Kidney epithelial cell (primary cell): ENCODE measurements at regions not wholly inside any gene's neighbourhood (a gene's known extent, or its start where the extent isn't known, plus 50 kb on each side); places are given as distances from the start of the nearest gene placed in this dataset.

ENCODE experiments used
- DNase-seq: peaks from one replicate; pipeline ENCODE4 v3.0.0-alpha.2; 2010; ENCODE audit warnings: low read depth
- H3K27me3 ChIP-seq: 2 replicates; pipeline ENCODE4 v1.6.0; 2011; ENCODE audit warnings: low read length; ENCODE audit not compliant: control insufficient read depth, insufficient read depth
- H3K36me3 ChIP-seq: 2 replicates; pipeline ENCODE4 v1.5.1; 2011; ENCODE audit warnings: low read length; ENCODE audit not compliant: control insufficient read depth, insufficient read depth
- H3K4me3 ChIP-seq: 2 replicates; pipeline ENCODE4 v1.5.1; 2011; ENCODE audit warnings: low read depth, mild to moderate bottlenecking, control low read depth, low read length
- TF ChIP-seq, protein P1 (sequence below): IDR thresholded peaks from 2 replicates; pipeline ENCODE4 v1.5.1; 2011; ENCODE audit warnings: mild to moderate bottlenecking, moderate library complexity, low read length, control low read depth, inconsistent platforms; ENCODE audit not compliant: insufficient read depth, poor library complexity, severe bottlenecking

DNA sequence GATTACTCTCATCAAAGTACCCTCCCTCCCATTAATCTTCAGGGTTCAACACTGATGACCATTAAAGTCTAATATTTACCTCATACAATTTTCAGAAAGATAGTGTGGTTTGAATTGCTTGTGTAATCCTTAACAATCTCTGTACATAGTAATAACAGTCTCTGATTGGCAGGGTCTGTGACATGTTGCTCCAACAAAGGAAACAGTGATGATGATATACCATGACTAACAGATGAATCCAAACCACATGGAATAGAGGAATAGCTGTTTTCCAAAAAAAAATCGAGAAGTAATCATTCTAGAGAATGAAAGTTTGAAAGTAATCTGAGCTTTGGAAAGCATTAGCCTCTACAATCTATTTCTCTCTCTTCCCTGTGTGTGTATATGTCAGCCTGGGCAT lies 610.1 kb upstream of the NEGR1 start:
- TF ChIP-seq, protein P1, sequence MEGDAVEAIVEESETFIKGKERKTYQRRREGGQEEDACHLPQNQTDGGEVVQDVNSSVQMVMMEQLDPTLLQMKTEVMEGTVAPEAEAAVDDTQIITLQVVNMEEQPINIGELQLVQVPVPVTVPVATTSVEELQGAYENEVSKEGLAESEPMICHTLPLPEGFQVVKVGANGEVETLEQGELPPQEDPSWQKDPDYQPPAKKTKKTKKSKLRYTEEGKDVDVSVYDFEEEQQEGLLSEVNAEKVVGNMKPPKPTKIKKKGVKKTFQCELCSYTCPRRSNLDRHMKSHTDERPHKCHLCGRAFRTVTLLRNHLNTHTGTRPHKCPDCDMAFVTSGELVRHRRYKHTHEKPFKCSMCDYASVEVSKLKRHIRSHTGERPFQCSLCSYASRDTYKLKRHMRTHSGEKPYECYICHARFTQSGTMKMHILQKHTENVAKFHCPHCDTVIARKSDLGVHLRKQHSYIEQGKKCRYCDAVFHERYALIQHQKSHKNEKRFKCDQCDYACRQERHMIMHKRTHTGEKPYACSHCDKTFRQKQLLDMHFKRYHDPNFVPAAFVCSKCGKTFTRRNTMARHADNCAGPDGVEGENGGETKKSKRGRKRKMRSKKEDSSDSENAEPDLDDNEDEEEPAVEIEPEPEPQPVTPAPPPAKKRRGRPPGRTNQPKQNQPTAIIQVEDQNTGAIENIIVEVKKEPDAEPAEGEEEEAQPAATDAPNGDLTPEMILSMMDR = no peak
- DNase-seq = no peak
- Histone ChIP-seq H3K27me3 (no peaks in the 10 kb centered on the region), H3K36me3 (no peaks in the 10 kb centered on the region), H3K4me3 (no peak overlapping the region)

DNA sequence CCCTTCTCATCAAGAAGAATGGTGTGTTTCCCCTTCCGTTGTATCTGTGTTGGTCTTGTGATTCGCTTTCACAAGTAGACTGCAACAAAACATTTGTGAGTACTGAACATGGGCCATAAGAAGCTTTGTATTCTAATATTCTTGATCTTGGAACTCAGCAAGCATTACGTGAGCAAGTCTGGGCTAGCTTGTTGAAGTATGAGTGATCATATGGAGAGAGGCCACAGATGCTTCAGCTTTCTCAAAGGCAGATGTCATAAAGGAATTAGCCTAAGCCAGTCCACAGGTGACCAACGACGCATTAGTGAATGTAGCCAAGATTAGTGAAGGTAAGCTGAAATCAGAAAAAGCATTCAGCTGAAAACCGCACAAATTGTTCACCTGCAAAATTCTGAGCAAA lies 609.6 kb upstream of the NEGR1 start:
- TF ChIP-seq, protein P1 = no peak
- Histone ChIP-seq H3K27me3 (no peaks in the 10 kb centered on the region), H3K36me3 (no peaks in the 10 kb centered on the region), H3K4me3 (no peak overlapping the region)
- DNase-seq = no peak

DNA sequence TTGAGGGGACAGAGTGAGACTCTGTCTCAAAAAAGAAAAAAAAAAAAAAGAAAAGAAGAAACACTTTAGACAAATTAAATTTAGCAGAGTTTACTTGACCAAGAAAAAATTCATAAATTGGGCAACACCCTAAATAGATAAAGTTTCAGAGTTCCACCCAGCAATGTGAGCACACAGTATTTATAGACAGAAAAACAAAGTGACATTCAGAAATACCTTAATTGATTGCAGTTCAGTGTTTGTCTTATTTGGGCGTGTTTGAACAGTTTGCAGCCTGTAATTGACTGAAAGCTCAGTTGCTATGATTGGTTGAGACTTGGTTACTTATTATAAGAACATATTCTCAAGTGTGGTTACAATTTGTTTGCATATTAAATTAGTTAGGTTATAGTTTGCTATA lies 603.5 kb upstream of the NEGR1 start:
- Histone ChIP-seq H3K27me3 (no peaks in the 10 kb centered on the region), H3K36me3 (no peaks in the 10 kb centered on the region), H3K4me3 (no peak overlapping the region)
- TF ChIP-seq, protein P1 = no peak
- DNase-seq = no peak

DNA sequence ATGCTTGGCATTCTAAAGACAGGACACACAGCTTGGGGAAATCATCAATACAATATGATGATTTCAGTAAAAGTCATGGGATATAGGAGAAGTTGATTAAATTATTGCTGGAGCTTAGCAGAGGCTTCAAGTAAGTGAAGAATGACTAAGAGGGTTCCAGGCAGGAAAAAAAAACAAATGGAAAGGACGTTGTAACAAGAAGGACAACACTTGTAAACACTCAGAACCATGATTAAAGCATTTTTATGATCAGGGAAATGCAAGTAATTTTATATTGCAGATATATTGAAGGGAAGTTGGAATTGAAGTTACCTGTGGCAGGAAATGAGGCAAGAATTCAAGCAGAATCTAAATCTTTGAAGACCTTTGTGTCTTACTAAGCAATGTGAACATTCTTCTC lies 602.7 kb upstream of the NEGR1 start:
- Histone ChIP-seq H3K4me3 (no peak overlapping the region), H3K27me3 (no peaks in the 10 kb centered on the region), H3K36me3 (no peaks in the 10 kb centered on the region)
- TF ChIP-seq, protein P1 = no peak
- DNase-seq = no peak

DNA sequence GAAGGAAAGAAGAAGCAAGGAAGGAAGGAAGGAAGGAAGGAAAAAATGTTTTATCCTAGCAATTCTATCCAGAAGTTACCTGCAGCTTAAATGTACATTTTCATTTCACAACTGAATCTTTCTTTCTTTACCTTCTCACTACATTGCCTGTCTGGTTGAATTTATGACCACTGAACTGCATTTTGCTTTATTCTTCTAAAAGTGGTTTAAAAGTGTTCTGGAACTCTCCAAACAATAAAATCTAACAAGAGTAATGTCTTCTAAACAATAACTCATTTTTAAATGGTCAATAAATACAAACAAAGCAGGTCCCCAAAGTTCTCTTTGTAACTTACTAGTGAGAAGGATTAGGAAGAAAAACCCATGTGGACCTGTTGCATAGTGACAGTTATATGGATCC lies 587.5 kb upstream of the NEGR1 start:
- Histone ChIP-seq H3K4me3 (no peak overlapping the region), H3K36me3 (no peaks in the 10 kb centered on the region), H3K27me3 (no peaks in the 10 kb centered on the region)
- TF ChIP-seq, protein P1 = no peak
- DNase-seq = no peak

DNA sequence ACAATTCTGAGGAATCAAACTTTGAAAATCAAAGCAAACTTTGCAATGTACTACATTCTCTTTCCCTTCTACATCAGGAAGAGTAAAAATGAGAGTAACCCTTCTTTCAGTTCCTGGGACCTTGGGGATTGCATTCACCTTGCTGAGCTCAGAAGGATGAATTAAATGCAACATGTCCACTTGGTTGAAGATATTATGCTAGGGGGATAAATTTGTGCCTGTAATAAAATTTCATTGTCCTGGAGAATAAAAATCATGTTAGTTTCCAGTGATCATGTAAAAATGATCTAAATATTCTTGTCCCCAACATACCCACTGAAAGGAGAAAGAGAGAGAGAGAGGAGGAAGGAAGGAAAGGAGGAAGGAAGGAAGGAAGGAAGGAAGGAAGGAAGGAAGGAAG lies 587.1 kb upstream of the NEGR1 start:
- Histone ChIP-seq H3K27me3 (no peaks in the 10 kb centered on the region), H3K4me3 (no peak overlapping the region), H3K36me3 (no peaks in the 10 kb centered on the region)
- TF ChIP-seq, protein P1 = no peak
- no peak for DNase-seq
